CD4-positive, alpha-beta memory T cell (primary cell): ENCODE measurements at regions not wholly inside any gene's neighbourhood (a gene's known extent, or its start where the extent isn't known, plus 50 kb on each side); places are given as distances from the start of the nearest gene placed in this dataset.
A peak's percentile ranks its signal among the peaks of the same experiment; 100 is the strongest.
"Not testable (repeated sequence)": the region's sequence is repeated elsewhere in the genome, so short reads cannot be mapped to it uniquely, and the experiment has no call there.

ENCODE experiments used
- CTCF ChIA-PET: fragments of 350-600 bp; sonication (Branson Sonifier 250); formaldehyde crosslinking; loops from one replicate; lab custom pipeline; 2021; ENCODE audit warnings: inconsistent platforms; ENCODE audit not compliant: partially characterized antibody; lab: Charles Lee
- POLR2A ChIA-PET: fragments of 350-600 bp; sonication (Branson Sonifier 250); formaldehyde crosslinking; loops from one replicate; lab custom pipeline; 2021; ENCODE audit not compliant: partially characterized antibody; lab: Charles Lee
- DNase-seq, 5 donors: peaks; one replicate each; pipeline versions ENCODE4 v3.0.0 to v3.0.0-alpha.2; 2020 to 2022; ENCODE audit warnings: mixed read lengths in 1 of 5
- H3K27ac ChIP-seq: one replicate; pipeline ENCODE4 v1.7.0; 2013; ENCODE audit warnings: low read depth, low read length
- H3K27me3 ChIP-seq: 2 replicates; pipeline ENCODE4 v1.7.0; 2013; ENCODE audit warnings: mild to moderate bottlenecking, low read length, moderate library complexity; ENCODE audit not compliant: insufficient read depth
- H3K36me3 ChIP-seq: 2 replicates; pipeline ENCODE4 v1.7.0; 2013; ENCODE audit warnings: mild to moderate bottlenecking, low read length, moderate library complexity; ENCODE audit not compliant: insufficient read depth
- H3K4me1 ChIP-seq: 2 replicates; pipeline ENCODE4 v1.7.0; 2013; ENCODE audit warnings: mild to moderate bottlenecking, low read length, moderate library complexity; ENCODE audit not compliant: insufficient read depth
- H3K4me3 ChIP-seq, 2 donors: one replicate each; pipeline ENCODE4 v1.7.0; 2013; ENCODE audit warnings: low read length in 2 of 2, mild to moderate bottlenecking in 1 of 2
- H3K9me3 ChIP-seq, 2 donors: one replicate each; pipeline ENCODE4 v1.7.0; 2013; ENCODE audit warnings: low read length in 2 of 2, control low read depth in 1 of 2; ENCODE audit not compliant: control insufficient read depth in 1 of 2
- H3K27ac Mint-ChIP-seq, 7 donors: one replicate each; pipeline ENCODE4 v1.8.0; 2020 to 2021; ENCODE audit warnings: mixed read lengths in 7 of 7, mild to moderate bottlenecking in 6 of 7, inconsistent platforms in 3 of 7, moderate library complexity in 3 of 7
- H3K27me3 Mint-ChIP-seq, 2 donors: one replicate each; pipeline ENCODE4 v1.8.0; 2020 to 2021; ENCODE audit warnings: mixed read lengths in 2 of 2
- H3K36me3 Mint-ChIP-seq, 2 donors: one replicate each; pipeline ENCODE4 v1.8.0; 2020 to 2021; ENCODE audit warnings: mixed read lengths in 2 of 2, inconsistent platforms in 1 of 2, mild to moderate bottlenecking in 1 of 2
- H3K4me1 Mint-ChIP-seq, 4 donors: one replicate each; pipeline ENCODE4 v1.8.0; 2020 to 2021; ENCODE audit warnings: mixed read lengths in 4 of 4, mild to moderate bottlenecking in 1 of 4
- H3K4me3 Mint-ChIP-seq, 8 donors: one replicate each; pipeline ENCODE4 v1.8.0; 2020 to 2021; ENCODE audit warnings: mixed read lengths in 8 of 8, mild to moderate bottlenecking in 7 of 8, moderate library complexity in 6 of 8, inconsistent platforms in 3 of 8
- H3K9me3 Mint-ChIP-seq, 8 donors: one replicate each; pipeline ENCODE4 v1.8.0; 2020 to 2021; ENCODE audit warnings: mixed read lengths in 8 of 8, mild to moderate bottlenecking in 5 of 8, inconsistent platforms in 3 of 8, moderate library complexity in 1 of 8
- intact Hi-C: fragments of 100-400 bp; cut with micrococcal nuclease; formaldehyde crosslinking; loops from one replicate; pipeline ENCODE4 v1.15.1; 2023

DNA sequence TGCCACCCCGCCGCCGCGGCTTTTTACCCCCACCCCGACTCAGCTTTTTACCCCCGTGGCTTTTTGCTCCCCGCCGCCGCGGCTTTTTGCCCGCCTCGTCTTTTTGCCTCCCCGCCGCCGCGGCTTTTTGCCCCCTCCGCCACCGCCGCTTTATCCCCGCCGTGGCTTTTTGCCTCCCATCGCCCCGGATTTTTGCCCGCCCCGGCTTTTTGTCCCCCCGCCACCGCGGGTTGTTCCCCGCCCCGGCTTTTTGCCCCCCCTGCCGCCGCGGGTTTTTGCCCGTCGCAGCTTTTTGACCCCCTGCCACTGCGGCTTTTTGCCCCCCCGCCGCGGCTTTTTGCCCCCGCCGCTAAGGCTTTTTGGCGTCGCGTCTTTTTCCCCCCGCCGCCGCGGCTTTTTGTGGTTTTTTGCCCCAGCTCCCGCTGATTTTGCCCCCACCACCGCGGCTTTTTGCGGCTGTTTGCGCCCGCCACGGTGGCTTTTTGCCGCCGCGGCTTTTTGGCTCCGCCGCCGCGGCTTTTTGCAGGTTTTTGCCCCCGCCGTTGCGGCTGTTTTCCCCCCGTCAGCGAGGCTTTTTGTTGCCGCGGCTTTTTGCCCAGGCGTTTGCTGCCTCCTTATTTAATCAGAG lies 597.2 kb downstream of the GOLGA6L6 start:
- ChIA-PET CTCF (no interaction called here), POLR2A (no interaction called here)
- Mint-ChIP-seq H3K4me3 (no peak overlapping the region), H3K27ac (no peak overlapping the region), H3K36me3 (no peaks in the 10 kb centered on the region), H3K4me1 (no peaks in the 10 kb centered on the region), H3K27me3 (no peaks in the 10 kb centered on the region), H3K9me3 (peaks cover 2 to 28% (median 16%) of the 10 kb centered on the region in 8 donors)
- H3K9me3 ChIP-seq: no peaks in the 10 kb centered on the region
- no peak overlapping the region for H3K4me3 ChIP-seq
- intact Hi-C loops: no loop called here
- H3K36me3 ChIP-seq: no peaks in the 10 kb centered on the region
- H3K27me3 ChIP-seq: no peaks in the 10 kb centered on the region
- H3K27ac ChIP-seq: no peak overlapping the region
- DNase-seq: no peak
- no peaks in the 10 kb centered on the region for H3K4me1 ChIP-seq

DNA sequence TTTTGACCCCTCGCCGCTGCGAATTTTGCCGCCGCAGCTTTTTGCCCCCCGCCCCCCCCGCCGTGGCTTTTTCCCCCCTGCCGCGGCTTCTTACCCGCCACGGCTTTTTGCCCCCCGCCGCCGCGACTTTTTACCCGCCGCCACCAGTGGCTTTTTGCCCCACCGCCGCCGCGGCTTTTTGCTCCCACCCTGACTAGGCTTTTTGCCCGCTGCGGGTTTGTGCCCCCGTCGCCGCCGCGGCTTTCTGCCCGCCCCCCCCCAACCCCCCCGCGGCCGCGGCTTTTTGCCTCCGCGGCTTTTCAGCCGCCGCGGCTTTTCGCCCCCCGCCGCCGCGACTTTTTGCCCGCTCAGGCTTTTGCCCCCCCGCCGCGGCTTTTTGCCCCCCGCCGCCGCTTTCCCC lies 598.1 kb downstream of the GOLGA6L6 start:
- intact Hi-C loops: no loop called here
- no peaks in the 10 kb centered on the region for H3K4me1 Mint-ChIP-seq
- no peak overlapping the region for H3K4me3 Mint-ChIP-seq
- Histone ChIP-seq H3K4me3 (no peak overlapping the region), H3K36me3 (no peaks in the 10 kb centered on the region), H3K27ac (no peak overlapping the region), H3K27me3 (no peaks in the 10 kb centered on the region), H3K4me1 (no peaks in the 10 kb centered on the region), H3K9me3 (no peaks in the 10 kb centered on the region)
- ChIA-PET CTCF (no interaction called here), POLR2A (no interaction called here)
- H3K36me3 Mint-ChIP-seq: no peaks in the 10 kb centered on the region
- no peak for DNase-seq
- H3K9me3 Mint-ChIP-seq: peaks cover 2 to 28% (median 17%) of the 10 kb centered on the region in 8 donors
- no peak overlapping the region for H3K27ac Mint-ChIP-seq
- H3K27me3 Mint-ChIP-seq: no peaks in the 10 kb centered on the region

DNA sequence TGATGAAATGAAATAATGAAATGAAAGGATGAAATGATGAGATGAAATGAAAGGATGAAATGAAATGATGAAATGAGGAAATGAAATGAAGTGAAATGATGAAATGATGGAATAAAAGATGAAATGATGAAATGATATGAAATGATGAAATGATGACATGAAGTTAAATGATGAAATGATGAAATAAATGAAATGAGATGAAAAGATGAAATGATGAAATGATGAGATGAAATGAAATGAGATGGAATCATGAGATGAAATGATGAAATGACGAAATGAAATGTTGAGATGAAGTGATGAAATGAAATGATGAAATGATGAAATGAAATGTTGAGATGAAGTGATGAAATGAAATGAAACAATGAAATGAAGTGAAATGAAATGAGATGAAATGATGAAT lies 638.3 kb downstream of the GOLGA6L6 start:
- peaks cover 0 to 13% (median under 1%) of the 10 kb centered on the region in 4 donors for H3K4me1 Mint-ChIP-seq
- H3K4me1 ChIP-seq, H3K27ac Mint-ChIP-seq, H3K4me3 ChIP-seq, H3K9me3 ChIP-seq, H3K36me3 ChIP-seq, intact Hi-C loops, H3K27me3 ChIP-seq, H3K27ac ChIP-seq, DNase-seq, POLR2A ChIA-PET, H3K27me3 Mint-ChIP-seq, CTCF ChIA-PET, H3K4me3 Mint-ChIP-seq: not testable (repeated sequence)
- peaks cover 0 to 11% of the 10 kb centered on the region in 2 donors for H3K36me3 Mint-ChIP-seq
- H3K9me3 Mint-ChIP-seq: peaks cover 5 to 32% (median 23%) of the 10 kb centered on the region in 8 donors

DNA sequence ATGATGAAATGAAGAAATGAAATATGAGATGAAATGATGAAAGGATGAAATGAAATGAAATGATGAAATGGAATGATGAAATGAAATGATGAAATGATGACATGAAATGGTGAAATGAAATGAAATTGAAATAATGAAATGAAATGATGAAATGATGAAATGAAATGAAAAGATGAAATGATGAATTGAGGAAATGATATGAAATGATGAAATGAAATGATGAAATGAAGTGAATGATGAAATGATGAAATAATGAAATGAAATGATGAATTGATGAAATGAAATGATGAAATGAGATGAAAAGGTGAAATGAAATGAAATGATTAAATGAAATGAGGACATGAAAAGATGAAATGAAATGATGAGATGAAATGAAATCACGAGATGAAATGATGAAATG lies 639.2 kb downstream of the GOLGA6L6 start:
- H3K27ac ChIP-seq, H3K27me3 ChIP-seq, DNase-seq, CTCF ChIA-PET, H3K4me1 ChIP-seq, H3K4me3 Mint-ChIP-seq, intact Hi-C loops, H3K27me3 Mint-ChIP-seq, H3K4me3 ChIP-seq, H3K36me3 ChIP-seq, H3K9me3 ChIP-seq, POLR2A ChIA-PET: not testable (repeated sequence)
- Mint-ChIP-seq H3K27ac (peak overlapping the region in 1 of 7 donors; percentile 3), H3K36me3 (peaks cover 0 to 11% of the 10 kb centered on the region in 2 donors), H3K9me3 (peaks cover 5 to 34% (median 24%) of the 10 kb centered on the region in 8 donors), H3K4me1 (peaks cover 0 to 13% (median under 1%) of the 10 kb centered on the region in 4 donors)

DNA sequence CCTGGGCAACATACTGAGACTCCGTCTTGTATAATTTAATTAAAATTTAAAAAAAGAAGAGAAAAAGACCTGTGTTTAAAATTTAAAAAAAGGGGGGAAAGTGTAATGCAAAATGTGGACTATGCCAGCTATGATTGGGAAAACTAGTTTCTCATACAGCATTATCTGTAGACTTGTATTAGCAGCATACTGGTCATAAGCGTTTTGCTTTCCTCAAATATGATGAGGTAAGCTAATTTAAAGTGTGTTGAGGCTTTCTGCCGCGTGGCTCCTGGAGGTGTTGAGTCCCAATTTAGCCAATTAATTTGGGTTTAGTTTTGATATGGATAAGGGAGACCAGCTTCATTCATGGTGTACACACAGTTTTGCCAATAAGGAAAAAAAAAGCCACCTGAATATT lies 640.2 kb downstream of the GOLGA6L6 start:
- H3K4me3 ChIP-seq, H3K4me1 ChIP-seq, H3K27ac Mint-ChIP-seq, H3K27ac ChIP-seq, DNase-seq, H3K36me3 ChIP-seq, CTCF ChIA-PET, H3K4me3 Mint-ChIP-seq, POLR2A ChIA-PET, H3K27me3 Mint-ChIP-seq, intact Hi-C loops, H3K9me3 ChIP-seq, H3K27me3 ChIP-seq: not testable (repeated sequence)
- Mint-ChIP-seq H3K4me1 (peaks cover 0 to 13% (median under 1%) of the 10 kb centered on the region in 4 donors), H3K9me3 (peaks cover 5 to 35% (median 26%) of the 10 kb centered on the region in 8 donors), H3K36me3 (peaks cover 0 to 11% of the 10 kb centered on the region in 2 donors)

DNA sequence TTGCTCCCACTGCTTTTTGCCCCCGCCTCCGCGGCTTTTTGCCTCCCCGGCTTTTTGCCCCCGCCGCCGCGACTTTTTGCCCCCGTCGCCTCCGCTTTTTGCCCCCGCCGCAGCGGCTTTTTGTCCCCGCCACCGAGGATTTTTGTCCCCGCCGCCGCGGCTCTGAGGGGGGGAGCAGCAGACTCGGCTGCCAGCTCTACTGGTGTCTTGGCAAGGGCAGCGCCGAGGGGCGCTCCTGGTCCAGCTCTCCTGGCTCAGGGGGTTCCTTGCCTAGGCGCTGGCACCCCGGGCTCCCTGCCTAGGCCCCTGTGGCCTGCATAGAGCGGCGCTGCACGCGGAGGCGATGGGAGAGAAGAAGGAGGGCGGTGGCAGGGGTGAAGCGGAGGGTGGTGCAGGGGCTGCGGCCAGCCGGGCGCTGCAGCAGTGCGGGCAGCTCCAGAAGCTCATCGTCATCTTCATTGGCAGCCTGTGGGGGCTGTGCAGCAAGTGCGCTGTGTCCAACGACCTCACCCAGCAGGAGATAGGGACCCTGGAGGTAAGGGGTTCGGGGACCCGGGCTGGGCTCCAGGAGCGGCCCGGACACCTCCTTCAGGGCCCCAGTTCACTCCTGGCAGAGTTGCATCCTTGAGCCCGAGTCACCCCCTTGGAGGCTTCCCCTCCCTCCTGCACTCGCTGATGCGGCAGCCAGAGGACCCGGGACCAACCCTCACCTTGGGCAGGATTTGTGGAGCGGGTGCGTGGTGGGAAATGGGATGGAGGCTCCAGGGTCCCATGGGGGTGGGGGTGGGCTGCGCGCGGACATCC lies 642.4 kb downstream of the GOLGA6L6 start:
- ChIA-PET POLR2A (no interaction called here), CTCF (no interaction called here)
- Histone ChIP-seq H3K27ac (no peak overlapping the region), H3K36me3 (no peaks in the 10 kb centered on the region), H3K4me1 (no peaks in the 10 kb centered on the region), H3K27me3 (no peaks in the 10 kb centered on the region), H3K9me3 (no peaks in the 10 kb centered on the region), H3K4me3 (no peak overlapping the region)
- Mint-ChIP-seq H3K4me3 (no peak overlapping the region), H3K27me3 (no peaks in the 10 kb centered on the region), H3K9me3 (peaks cover 5 to 37% (median 28%) of the 10 kb centered on the region in 8 donors), H3K27ac (no peak overlapping the region), H3K4me1 (peaks cover 0 to 13% (median under 1%) of the 10 kb centered on the region in 4 donors), H3K36me3 (peaks cover 0 to 11% of the 10 kb centered on the region in 2 donors)
- intact Hi-C loops: no loop called here
- DNase-seq: no peak

DNA sequence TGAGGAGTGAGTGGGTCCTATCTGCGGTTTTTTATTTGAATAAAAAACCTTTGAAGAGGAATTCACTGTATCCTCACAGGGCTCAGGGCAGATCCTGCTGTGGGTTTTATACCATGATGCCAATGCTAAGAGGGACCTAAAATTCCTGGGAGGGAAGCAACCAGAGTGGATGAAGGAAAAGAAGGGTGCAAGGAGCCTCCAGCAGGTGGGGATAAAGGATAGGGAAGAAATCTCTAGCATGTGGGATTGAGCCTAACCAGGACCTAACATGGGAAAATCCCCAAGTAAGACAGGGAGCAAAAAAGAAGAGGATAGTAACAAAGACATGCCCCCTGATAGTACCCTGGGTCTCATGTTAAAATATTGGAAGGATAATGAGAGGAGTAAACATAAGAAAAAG lies 652.8 kb downstream of the GOLGA6L6 start:
- intact Hi-C loops, H3K4me3 Mint-ChIP-seq, H3K27me3 Mint-ChIP-seq, POLR2A ChIA-PET, H3K4me3 ChIP-seq, DNase-seq, H3K27me3 ChIP-seq, H3K36me3 Mint-ChIP-seq, CTCF ChIA-PET, H3K4me1 Mint-ChIP-seq, H3K9me3 ChIP-seq, H3K4me1 ChIP-seq, H3K36me3 ChIP-seq, H3K27ac ChIP-seq, H3K27ac Mint-ChIP-seq: not testable (repeated sequence)
- peaks cover 0 to 29% (median 16%) of the 10 kb centered on the region in 8 donors for H3K9me3 Mint-ChIP-seq
